Lung (tissue), 11 donors: ENCODE measurements at regions not wholly inside any gene's neighbourhood (a gene's known extent, or its start where the extent isn't known, plus 50 kb on each side); places are given as distances from the start of the nearest gene placed in this dataset.

Experiments used
- ATAC-seq: fragments of 200-7000 bp; cut with Tn5 transposase; one replicate; pipeline ENCODE4 v1.9.1; 2020; ENCODE audit warnings: moderate number of reproducible peaks; ENCODE audit not compliant: insufficient read depth, low FRiP score
- DNase-seq, 3 donors: peaks; one replicate each; pipeline ENCODE4 v3.0.0-alpha.2; 2013 to 2017
- H3K27ac ChIP-seq, 2 donors: one replicate each; pipeline ENCODE4 v1.5.1; 2013; ENCODE audit warnings: mild to moderate bottlenecking in 2 of 2, moderate library complexity in 2 of 2, control low read depth in 1 of 2, inconsistent platforms in 1 of 2, low read depth in 1 of 2, low read length in 1 of 2
- H3K27me3 ChIP-seq, 3 donors: one replicate each; pipeline ENCODE4 v1.5.1; 2013; ENCODE audit warnings: low read length in 2 of 3; ENCODE audit not compliant: control insufficient read depth in 3 of 3, insufficient read depth in 3 of 3
- H3K36me3 ChIP-seq, 4 donors: one replicate each; pipeline ENCODE4 v1.5.1; 2013; ENCODE audit warnings: low read length in 4 of 4, mild to moderate bottlenecking in 1 of 4, moderate library complexity in 1 of 4; ENCODE audit not compliant: control insufficient read depth in 4 of 4, insufficient read depth in 4 of 4
- H3K4me1 ChIP-seq, 5 donors: one replicate each; pipeline ENCODE4 v1.5.1; 2013; ENCODE audit warnings: low read length in 5 of 5, mild to moderate bottlenecking in 2 of 5, moderate library complexity in 1 of 5; ENCODE audit not compliant: control insufficient read depth in 5 of 5, insufficient read depth in 5 of 5
- H3K4me3 ChIP-seq: one replicate; pipeline ENCODE4 v1.5.1; 2013; ENCODE audit warnings: mild to moderate bottlenecking, control low read depth, moderate library complexity
- H3K9ac ChIP-seq, 2 donors: one replicate each; pipeline ENCODE4 v1.5.1; 2013; ENCODE audit warnings: low read length in 2 of 2, control low read depth in 1 of 2; ENCODE audit not compliant: insufficient read depth in 1 of 2
- H3K9me3 ChIP-seq, 4 donors: one replicate each; pipeline ENCODE4 v1.5.1; 2013; ENCODE audit warnings: low read length in 3 of 4, mild to moderate bottlenecking in 1 of 4, moderate library complexity in 1 of 4; ENCODE audit not compliant: control insufficient read depth in 4 of 4, insufficient read depth in 3 of 4
- CTCF ChIP-seq: IDR thresholded peaks from 2 replicates; pipeline ENCODE4 v1.5.1; 2012; ENCODE audit warnings: mild to moderate bottlenecking; ENCODE audit errors: control extremely low read depth, extremely low read depth
- WGBS, 2 donors: extraction: QIAGEN DNeasy Blood & Tissue Kit; methylation state at CpG; one replicate each; pipeline ENCODE4 v1.1.7; 2013; 5-methylcytosine and 5-hydroxymethylcytosine counted together
- donor health status: control.
- donor health status: control.
- donor health status: Bipolar disorder and iron deficiency.
- donor health status: healthy.
- donor health status: DM: yes; HTN: yes; CAD: no.

- no peak for TF ChIP-seq CTCF
- no peak for DNase-seq
- Histone ChIP-seq H3K4me3 (no peak overlapping the region), H3K4me1 (peaks cover 0 to 3% (median 0%) of the 10 kb centered on the region in 5 donors), H3K27me3 (no peaks in the 10 kb centered on the region), H3K9ac (no peak overlapping the region), H3K36me3 (no peaks in the 10 kb centered on the region), H3K9me3 (no peaks in the 10 kb centered on the region), H3K27ac (no peak overlapping the region)
- no peak for ATAC-seq
- 86 to 89% methylated on average over 8 of the region's 8 CpGs for WGBS, 2 donors
Measured at GRCh38 chr19:31107096-31107495, 242.1 kb downstream of the TSHZ3 start.

- H3K9me3 ChIP-seq, result no peaks in the 10 kb centered on the region
- DNase-seq (no peak), ATAC-seq (no peak)
- no peak for TF ChIP-seq CTCF
- WGBS, 2 donors, result 87 to 95% methylated on average over 4 of the region's 4 CpGs
- H3K27ac ChIP-seq, result no peak overlapping the region
- no peaks in the 10 kb centered on the region for H3K27me3 ChIP-seq
- H3K9ac ChIP-seq, result no peak overlapping the region
- no peak overlapping the region for H3K4me3 ChIP-seq
- peaks cover 0 to 16% (median 10%) of the 10 kb centered on the region in 5 donors for H3K4me1 ChIP-seq
- no peaks in the 10 kb centered on the region for H3K36me3 ChIP-seq
Measured at GRCh38 chr19:31105761-31106160, 243.5 kb downstream of the TSHZ3 start.

- no peaks in the 10 kb centered on the region for H3K27me3 ChIP-seq
- WGBS, 2 donors, result 80 to 91% methylated on average over 10 of the region's 10 CpGs
- no peak overlapping the region for H3K27ac ChIP-seq
- ATAC-seq, result no peak
- no peaks in the 10 kb centered on the region for H3K36me3 ChIP-seq
- peaks cover 0 to 3% (median 0%) of the 10 kb centered on the region in 4 donors for H3K9me3 ChIP-seq
- H3K4me1 ChIP-seq, result peaks cover 0 to 29% (median 16%) of the 10 kb centered on the region in 5 donors
- DNase-seq, result no peak
- TF ChIP-seq CTCF, result no peak
- no peak overlapping the region for H3K9ac ChIP-seq
- H3K4me3 ChIP-seq, result no peak overlapping the region
Measured at GRCh38 chr19:31104451-31104850, 244.8 kb downstream of the TSHZ3 start.

GRCh38 chr19:31103228-31103627 is 246.0 kb downstream of the TSHZ3 start:
- Histone ChIP-seq H3K27ac (no peak overlapping the region), H3K9ac (no peak overlapping the region), H3K4me1 (peaks cover 0 to 41% (median 16%) of the 10 kb centered on the region in 5 donors), H3K4me3 (no peak overlapping the region), H3K9me3 (peaks cover 0 to 3% (median 0%) of the 10 kb centered on the region in 4 donors), H3K36me3 (no peaks in the 10 kb centered on the region), H3K27me3 (no peaks in the 10 kb centered on the region)
- ATAC-seq (no peak), DNase-seq (no peak)
- TF ChIP-seq CTCF, result no peak
- WGBS, 2 donors, result 95 to 96% methylated on average over 3 of the region's 3 CpGs
